COLO829 (cell line): ENCODE measurements at regions not wholly inside any gene's neighbourhood (a gene's known extent, or its start where the extent isn't known, plus 50 kb on each side); places are given as distances from the start of the nearest gene placed in this dataset.
A peak's percentile ranks its signal among the peaks of the same experiment; 100 is the strongest.
"Not testable (repeated sequence)": the region's sequence is repeated elsewhere in the genome, so short reads cannot be mapped to it uniquely, and the experiment has no call there.

Experiments used
- DNase-seq: peaks from one replicate; pipeline ENCODE4 v3.0.0; 2012; ENCODE audit warnings: low spot score

- DNase-seq, result no peak
Observed at GRCh38 chr9:31486630-31487029, 897.8 kb upstream of the ACO1 start.

- peak; percentile 20 for DNase-seq
Observed at GRCh38 chr9:31490551-31491106, 893.8 kb upstream of the ACO1 start.

DNA sequence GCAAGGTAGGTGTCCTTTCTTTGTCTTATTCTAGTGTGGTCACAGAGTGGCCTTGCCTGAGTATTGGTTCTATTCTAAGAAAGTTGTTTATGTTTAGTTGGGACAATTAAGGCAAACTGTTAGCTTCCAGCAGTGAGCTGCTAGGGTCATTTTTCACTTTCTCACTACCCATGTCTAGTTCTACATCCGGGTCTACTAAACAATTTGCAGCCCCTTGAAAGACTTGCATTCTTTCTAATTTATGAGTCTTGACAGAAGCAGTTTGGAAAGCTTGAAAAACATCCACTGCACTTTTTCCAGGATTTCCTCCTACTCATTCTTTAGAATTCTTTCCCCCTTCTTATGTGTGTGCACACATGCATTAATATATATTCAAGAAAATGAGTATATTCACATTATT lies 892.2 kb upstream of the ACO1 start:
- DNase-seq, result no peak

DNA sequence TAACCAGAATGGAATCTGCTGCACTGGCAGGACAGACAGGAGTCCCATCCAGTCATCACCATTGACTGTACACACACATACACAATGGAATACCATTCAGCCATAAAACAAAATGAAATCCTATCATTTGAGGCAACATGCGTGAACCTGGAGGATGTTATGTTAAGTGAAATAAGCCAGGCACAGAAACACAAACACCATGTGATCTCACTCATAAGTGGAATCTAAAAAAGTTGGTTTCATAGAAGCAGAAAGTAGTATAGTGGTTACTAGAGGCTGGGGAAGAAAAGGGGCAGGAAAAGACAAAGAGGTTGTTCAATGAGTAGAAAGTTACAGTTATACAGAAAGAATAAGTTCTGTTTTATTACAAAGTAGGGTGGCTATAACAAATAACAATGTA lies 884.0 kb upstream of the ACO1 start:
- DNase-seq, result no peak

DNA sequence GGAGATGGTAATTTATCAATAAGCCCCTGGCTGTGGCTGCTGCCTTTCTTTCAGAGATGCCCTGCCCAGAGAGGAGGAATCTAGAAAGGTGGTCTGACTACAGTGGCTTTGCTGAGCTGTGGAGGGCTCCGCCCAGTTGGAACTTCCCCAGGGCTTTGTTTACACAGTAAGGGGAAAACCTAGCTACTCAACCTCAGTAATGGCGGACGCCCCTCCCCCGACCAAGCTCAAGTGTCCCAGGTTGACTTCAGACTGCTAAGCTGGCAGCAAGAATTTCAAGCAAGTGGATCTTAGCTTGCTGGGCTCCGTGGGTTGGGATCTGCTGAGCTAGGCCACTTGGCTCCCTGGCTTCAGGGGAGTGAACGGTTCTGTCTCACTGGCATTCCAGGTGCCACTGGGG lies 865.4 kb upstream of the ACO1 start:
- DNase-seq, result no peak

- no peak for DNase-seq
Observed at GRCh38 chr9:31519424-31519823, 865.0 kb upstream of the ACO1 start.

DNA sequence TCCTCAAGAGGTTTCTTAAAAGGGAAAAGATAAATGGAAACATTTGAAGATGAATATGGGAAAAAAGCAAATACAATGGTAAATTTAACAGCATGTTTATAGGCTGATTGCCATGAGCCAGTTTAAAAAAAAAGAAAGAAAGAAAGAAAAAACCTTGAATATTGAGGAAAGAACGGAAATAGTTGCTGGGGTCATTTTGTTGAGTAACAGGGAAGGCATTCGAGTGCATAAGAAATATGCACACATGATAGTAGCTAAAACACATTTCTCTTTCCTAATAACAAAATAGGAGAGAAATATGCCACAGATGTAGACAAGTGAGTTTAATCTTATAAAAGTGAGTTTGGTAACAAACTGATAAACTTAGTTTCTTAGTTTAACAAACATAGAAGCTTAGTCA lies 864.6 kb upstream of the ACO1 start:
- no peak for DNase-seq

- no peak for DNase-seq
Observed at GRCh38 chr9:31520301-31521085, 864.0 kb upstream of the ACO1 start.

DNA sequence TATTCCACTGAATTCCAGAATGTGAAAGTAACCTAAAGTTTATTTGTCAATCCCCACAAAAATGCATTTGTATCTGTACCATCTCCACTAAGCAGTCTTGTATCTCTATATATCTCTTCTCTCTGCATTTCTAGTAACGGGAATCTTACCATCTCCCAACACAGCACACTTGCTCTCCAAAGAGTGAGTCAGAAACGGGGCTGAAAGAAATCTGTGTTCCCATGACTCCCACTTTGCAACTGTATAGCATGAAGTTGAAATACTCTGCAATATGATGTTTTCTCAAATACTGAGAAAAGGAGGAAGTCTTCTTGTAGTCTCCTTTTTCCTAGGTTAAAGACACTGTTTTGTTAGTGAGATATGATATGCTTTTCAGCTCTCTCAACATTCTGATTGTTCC lies 848.8 kb upstream of the ACO1 start:
- no peak for DNase-seq

DNA sequence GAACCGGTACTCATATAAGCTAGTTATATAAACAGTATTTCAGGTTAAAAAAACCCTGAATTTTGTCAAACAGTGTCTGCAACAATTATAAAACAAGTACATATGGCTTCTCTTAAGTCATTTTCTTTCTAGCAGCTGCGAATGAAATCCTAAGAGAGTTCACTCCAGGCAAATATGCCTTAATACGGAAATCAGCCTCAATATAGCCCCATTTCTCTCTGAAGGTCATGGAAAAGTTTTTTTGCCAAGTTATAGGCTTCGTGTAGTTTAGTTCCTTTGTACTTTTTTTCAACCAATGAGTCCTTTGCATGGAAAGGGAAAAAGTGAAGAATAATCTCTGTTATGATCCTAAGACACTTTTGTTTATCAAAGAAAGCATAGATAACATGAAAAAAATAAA lies 848.0 kb upstream of the ACO1 start:
- no peak for DNase-seq

- no peak for DNase-seq
Observed at GRCh38 chr9:31541721-31542281, 842.6 kb upstream of the ACO1 start.

DNA sequence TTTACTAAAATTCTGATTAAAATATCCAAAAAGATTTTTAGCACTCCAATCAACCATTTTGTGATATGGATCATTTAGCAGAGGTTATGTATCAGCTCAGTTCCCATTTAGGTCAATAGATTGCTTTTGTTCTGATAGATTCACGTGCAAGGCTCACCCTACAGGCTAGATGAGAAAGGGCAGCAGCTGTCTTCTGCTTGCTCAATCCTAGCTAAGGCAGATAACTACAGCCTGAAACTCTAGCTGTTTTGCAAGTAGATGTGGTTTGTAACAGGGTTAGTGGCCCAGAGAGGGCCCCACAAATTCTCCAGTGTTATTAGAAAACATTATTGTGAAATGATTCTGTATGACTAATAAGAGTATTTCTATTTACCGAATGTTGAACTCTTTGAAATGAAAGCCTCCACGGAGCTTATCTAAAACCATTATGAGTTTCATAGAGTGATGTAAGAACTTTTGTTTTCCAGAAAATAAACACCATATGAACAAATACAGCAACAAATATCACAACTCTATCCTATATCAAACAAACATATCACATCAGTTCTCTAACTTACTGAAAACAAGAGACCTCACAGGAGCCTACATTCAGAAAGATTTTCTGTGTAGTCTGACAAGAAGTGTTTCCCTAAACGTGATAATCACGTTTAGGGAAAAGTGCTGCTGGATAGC lies 841.9 kb upstream of the ACO1 start:
- DNase-seq, result no peak

DNA sequence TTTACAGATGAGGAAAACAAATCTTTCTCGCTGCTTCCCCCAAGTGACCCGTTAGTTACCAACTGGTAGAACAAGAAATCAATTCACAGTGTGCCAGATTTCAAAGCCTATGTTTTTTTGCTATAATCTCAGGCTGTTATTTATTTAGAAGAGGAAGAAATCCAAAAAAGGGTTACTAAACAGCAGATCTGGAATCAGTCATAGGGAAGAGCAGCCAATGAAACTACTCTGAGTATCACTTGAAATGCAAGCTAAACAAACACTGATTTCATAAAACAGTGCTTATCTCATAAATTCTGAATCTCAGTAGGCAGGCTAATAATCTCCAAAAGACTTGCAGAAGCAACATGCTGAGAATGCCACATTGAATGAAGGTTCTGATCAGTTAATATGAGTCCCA lies 829.5 kb upstream of the ACO1 start:
- no peak for DNase-seq

GRCh38 chr9:31556667-31557463 lies 827.6 kb upstream of the ACO1 start:
- no peak for DNase-seq

DNA sequence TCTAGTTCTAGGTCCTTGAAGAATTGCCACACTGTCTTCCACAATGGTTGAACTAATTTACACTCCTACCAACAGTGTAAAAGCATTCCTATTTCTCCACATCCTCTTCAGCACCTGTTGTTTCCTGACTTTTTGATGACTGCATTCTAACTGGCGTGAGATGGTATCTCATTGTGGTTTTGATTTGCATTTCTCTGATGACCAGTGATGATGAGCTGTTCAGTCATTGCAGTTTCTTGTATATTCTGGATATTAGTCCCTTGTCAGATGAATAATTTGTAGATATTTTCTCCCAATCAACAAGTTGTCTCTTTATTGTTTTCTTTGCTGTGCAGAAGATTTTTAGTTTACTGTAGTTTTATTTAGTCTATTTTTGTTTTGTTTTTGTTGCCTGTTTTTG lies 812.3 kb upstream of the ACO1 start:
- not testable (repeated sequence) for DNase-seq

GRCh38 chr9:31573561-31573960 lies 810.9 kb upstream of the ACO1 start:
- DNase-seq, result no peak

DNA sequence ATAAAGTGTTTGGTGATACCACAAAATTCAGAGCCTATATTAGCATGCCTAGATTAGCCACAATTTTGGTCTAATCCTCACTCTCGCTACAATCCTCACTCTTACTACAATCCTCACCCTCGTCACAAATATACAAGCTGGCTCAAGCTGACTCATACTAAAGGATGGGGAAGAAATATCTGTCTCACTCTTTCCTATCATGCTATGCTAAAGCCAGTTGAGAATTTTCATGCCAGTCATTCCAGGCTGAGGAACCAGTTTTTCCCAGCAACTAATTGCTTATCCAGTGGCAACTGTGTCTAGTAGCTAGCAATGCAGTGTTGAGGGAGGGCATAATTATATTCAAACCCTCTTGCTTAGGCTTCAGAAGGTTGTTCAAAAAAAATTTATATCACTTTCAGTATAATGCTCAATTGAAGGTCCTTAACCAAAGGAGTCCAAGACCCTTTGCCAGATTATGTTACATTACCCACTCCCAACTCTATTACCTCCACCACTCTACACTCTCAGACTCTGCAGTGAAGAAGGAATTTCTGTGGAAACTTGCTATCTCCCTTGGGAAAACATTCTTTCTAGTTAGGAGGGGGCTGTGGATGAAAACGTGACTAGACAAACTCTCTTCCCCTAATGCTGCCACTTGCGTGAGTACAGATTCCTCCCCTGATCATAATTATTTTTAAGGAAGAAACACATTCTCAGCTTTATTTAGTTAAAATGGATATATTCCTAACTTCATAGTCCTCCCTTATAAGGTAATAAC lies 810.3 kb upstream of the ACO1 start:
- DNase-seq, result no peak

DNA sequence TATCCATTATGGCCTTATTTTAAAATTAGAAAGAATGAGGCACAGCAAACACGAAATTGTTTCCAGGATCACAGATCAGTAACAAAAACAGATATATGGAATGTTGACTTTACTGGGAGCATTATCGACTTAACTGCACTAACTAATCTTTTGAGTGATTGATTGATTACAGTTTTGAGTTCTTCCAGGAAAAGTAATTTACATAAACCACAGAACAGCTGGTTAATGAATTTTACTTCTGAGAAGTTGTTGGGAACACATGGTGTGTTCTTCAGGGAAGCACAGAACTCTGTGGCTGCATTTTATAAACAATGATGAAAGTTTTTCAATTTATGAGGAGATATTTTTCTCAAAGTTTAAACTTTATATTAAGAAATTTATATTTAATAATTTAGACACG lies 802.4 kb upstream of the ACO1 start:
- no peak for DNase-seq

- no peak for DNase-seq
Observed at GRCh38 chr9:31582561-31582960, 801.9 kb upstream of the ACO1 start.

- no peak for DNase-seq
Observed at GRCh38 chr9:31585158-31585557, 799.3 kb upstream of the ACO1 start.

- DNase-seq, result no peak
Observed at GRCh38 chr9:31587146-31587545, 797.3 kb upstream of the ACO1 start.

GRCh38 chr9:31588006-31588405 lies 796.4 kb upstream of the ACO1 start:
- no peak for DNase-seq
